CD4-positive, alpha-beta T cell treated with Interleukin-4 for 1 hour (primary cell): ENCODE measurements at regions not wholly inside any gene's neighbourhood (a gene's known extent, or its start where the extent isn't known, plus 50 kb on each side); places are given as distances from the start of the nearest gene placed in this dataset.

Source experiments
- DNase-seq, 2 donors: peaks; one replicate each; pipeline ENCODE4 v3.0.0-alpha.2; 2020 to 2022

GRCh38 chr4:56757821-56758411 is 63.6 kb downstream of the SPINK2 start:
- DNase-seq = peak; percentile 61 to 72

- peak in 1 of 2 donors; percentile 37 for DNase-seq
Observed at GRCh38 chr4:56757261-56757746, 64.2 kb downstream of the SPINK2 start.

GRCh38 chr4:56755901-56756300 is 65.6 kb downstream of the SPINK2 start:
- DNase-seq = no peak

- DNase-seq = no peak
Observed at GRCh38 chr4:56752985-56753384, 68.5 kb downstream of the SPINK2 start.

GRCh38 chr4:56750231-56750630 is 69.1 kb upstream of the HOPX start:
- DNase-seq = no peak

GRCh38 chr4:56748271-56748670 is 67.2 kb upstream of the HOPX start:
- no peak for DNase-seq

GRCh38 chr4:56746639-56747038 is 65.5 kb upstream of the HOPX start:
- DNase-seq = no peak

GRCh38 chr4:56745042-56745441 is 63.9 kb upstream of the HOPX start:
- no peak for DNase-seq

- DNase-seq = no peak
Observed at GRCh38 chr4:56744030-56744429, 62.9 kb upstream of the HOPX start.

- no peak for DNase-seq
Observed at GRCh38 chr4:56743550-56743949, 62.5 kb upstream of the HOPX start.

GRCh38 chr4:56742080-56742871 is 61.2 kb upstream of the HOPX start:
- DNase-seq = no peak

GRCh38 chr4:56741595-56741994 is 60.5 kb upstream of the HOPX start:
- DNase-seq = no peak

- DNase-seq = no peak
Observed at GRCh38 chr4:56739066-56739777, 58.1 kb upstream of the HOPX start.

GRCh38 chr4:56737666-56738065 is 56.6 kb upstream of the HOPX start:
- DNase-seq = no peak

- no peak for DNase-seq
Observed at GRCh38 chr4:56733352-56733751, 52.3 kb upstream of the HOPX start.

GRCh38 chr4:56732301-56732700 is 51.2 kb upstream of the HOPX start:
- DNase-seq = no peak

GRCh38 chr4:56731857-56732256 is 50.8 kb upstream of the HOPX start:
- DNase-seq = peak in 1 of 2 donors; percentile 32
